HEK293 (cell line): ENCODE measurements at regions not wholly inside any gene's neighbourhood (a gene's known extent, or its start where the extent isn't known, plus 50 kb on each side); places are given as distances from the start of the nearest gene placed in this dataset.

Experiments
- CTCF ChIA-PET: fragments of 350-600 bp; formaldehyde crosslinking; extraction: SDS; loops from one replicate; lab custom pipeline; 2021; ENCODE audit warnings: antibody characterized with exemption; lab: Yijun Ruan, JAX
- POLR2A ChIA-PET: fragments of 300-600 bp; formaldehyde crosslinking; extraction: SDS; loops from one replicate; lab custom pipeline; 2020; ENCODE audit warnings: antibody characterized with exemption, inconsistent platforms; lab: Yijun Ruan, JAX
- H3K27ac ChIP-seq: fragments of 200-500 bp; sonication (Bioruptor generic); 2 replicates; pipeline ENCODE4 v1.5.1; 2014; ENCODE audit warnings: low read depth, low read length, control low read depth, inconsistent platforms; ENCODE audit errors: extremely low read depth
- H3K36me3 ChIP-seq, 2 experiments: fragments of 200-500 bp in 1 of 2; sonication (Bioruptor generic) in 1 of 2; 1 replicate in 1 of 2; 2 replicates in 1 of 2; pipeline ENCODE4 v1.5.1; 2014 to 2017; ENCODE audit warnings: inconsistent platforms in 2 of 2, low read length in 2 of 2; ENCODE audit not compliant: control insufficient read depth in 2 of 2, insufficient read depth in 1 of 2
- H3K4me1 ChIP-seq: fragments of 200-500 bp; sonication (Bioruptor generic); 2 replicates; pipeline ENCODE4 v1.5.1; 2014; ENCODE audit warnings: mild to moderate bottlenecking, low read length, inconsistent platforms; ENCODE audit not compliant: control insufficient read depth, insufficient read depth
- H3K4me3 ChIP-seq: 2 replicates; pipeline ENCODE4 v1.5.1; 2011; ENCODE audit warnings: low read depth, mild to moderate bottlenecking, control low read depth, low read length, moderate library complexity
- H3K9me3 ChIP-seq: fragments of 200-500 bp; sonication (Bioruptor generic); 2 replicates; pipeline ENCODE4 v1.5.1; 2014; ENCODE audit warnings: low read depth, low read length, inconsistent platforms; ENCODE audit not compliant: control insufficient read depth, insufficient read depth
- AEBP2 ChIP-seq: fragments of 450-650 bp; formaldehyde crosslinking; IDR thresholded peaks from 2 replicates; pipeline ENCODE4 v1.5.1; 2016; ENCODE audit warnings: missing biosample characterization, missing genetic modification characterization, borderline replicate concordance
- FEZF1 ChIP-seq: fragments of 450-650 bp; formaldehyde crosslinking; IDR thresholded peaks from 2 replicates; pipeline ENCODE4 v1.5.1; 2016; ENCODE audit warnings: missing biosample characterization, missing genetic modification characterization
- OVOL3 ChIP-seq: fragments of 450-650 bp; formaldehyde crosslinking; IDR thresholded peaks from 2 replicates; pipeline ENCODE4 v1.5.1; 2016; ENCODE audit warnings: missing biosample characterization, missing genetic modification characterization
- REST ChIP-seq: fragments of 450-650 bp; formaldehyde crosslinking; IDR thresholded peaks from 2 replicates; pipeline ENCODE4 v1.5.1; 2016; ENCODE audit warnings: missing biosample characterization, missing genetic modification characterization
- TSHZ1 ChIP-seq: fragments of 450-650 bp; formaldehyde crosslinking; IDR thresholded peaks from 2 replicates; pipeline ENCODE4 v1.5.1; 2016; ENCODE audit warnings: missing biosample characterization, missing genetic modification characterization, borderline replicate concordance
- YY2 ChIP-seq: fragments of 450-650 bp; formaldehyde crosslinking; IDR thresholded peaks from 2 replicates; pipeline ENCODE4 v1.5.1; 2016; ENCODE audit warnings: missing biosample characterization, missing genetic modification characterization
- ZBTB10 ChIP-seq: fragments of 450-650 bp; formaldehyde crosslinking; IDR thresholded peaks from 2 replicates; pipeline ENCODE4 v1.5.1; 2016; ENCODE audit warnings: missing biosample characterization, missing genetic modification characterization
- ZBTB44 ChIP-seq: fragments of 450-650 bp; IDR thresholded peaks from 2 replicates; pipeline ENCODE4 v1.5.1; 2018; ENCODE audit warnings: missing biosample characterization, mild to moderate bottlenecking, missing genetic modification characterization
- ZBTB49 ChIP-seq: fragments of 450-650 bp; formaldehyde crosslinking; IDR thresholded peaks from 2 replicates; pipeline ENCODE4 v1.5.1; 2016; ENCODE audit warnings: missing biosample characterization, missing genetic modification characterization, low read depth
- ZNF37A ChIP-seq: fragments of 450-650 bp; IDR thresholded peaks from 2 replicates; pipeline ENCODE4 v1.5.1; 2018; ENCODE audit warnings: missing biosample characterization, missing genetic modification characterization
- ZNF473 ChIP-seq: fragments of 450-650 bp; formaldehyde crosslinking; IDR thresholded peaks from 2 replicates; pipeline ENCODE4 v1.5.1; 2017; ENCODE audit warnings: missing biosample characterization, missing genetic modification characterization
- ZNF747 ChIP-seq: fragments of 450-650 bp; formaldehyde crosslinking; IDR thresholded peaks from 2 replicates; pipeline ENCODE4 v1.5.1; 2016; ENCODE audit warnings: missing biosample characterization, missing genetic modification characterization
- ZNF768 ChIP-seq: fragments of 450-650 bp; formaldehyde crosslinking; IDR thresholded peaks from 2 replicates; pipeline ENCODE4 v1.5.1; 2018; ENCODE audit warnings: missing biosample characterization, mild to moderate bottlenecking, missing genetic modification characterization

- H3K4me1 ChIP-seq, result no peaks in the 10 kb centered on the region
- TF ChIP-seq REST (tag by site-specific recombination), result no peak
- no peak for TF ChIP-seq ZNF37A (tag by site-specific recombination)
- TF ChIP-seq ZNF768 (tag by site-specific recombination), result no peak
- TF ChIP-seq ZBTB44, result no peak
- no peak for TF ChIP-seq YY2 (tag by site-specific recombination)
- TF ChIP-seq OVOL3, result no peak
- no peak for TF ChIP-seq ZNF747 (tag by site-specific recombination)
- TF ChIP-seq TSHZ1 (tag by site-specific recombination), result no peak
- TF ChIP-seq FEZF1 (tag by site-specific recombination), result no peak
- TF ChIP-seq ZBTB49 (tag by site-specific recombination), result no peak
- TF ChIP-seq ZNF473 (tag by site-specific recombination), result no peak
- no peak for TF ChIP-seq ZBTB10 (tag by site-specific recombination)
- TF ChIP-seq AEBP2, result no peak
- TF ChIP-seq, all 188 proteins: peak for 0
- no peak overlapping the region for H3K4me3 ChIP-seq
- CTCF ChIA-PET, result interaction anchor here (0.6 kb wide), 1 partner anchor 465 kb away, joined by 3 read pairs; no protein-coding TSS in a partner anchor
- no peak overlapping the region for H3K27ac ChIP-seq
- POLR2A ChIA-PET, result no interaction called here
- H3K9me3 ChIP-seq, result no peaks in the 10 kb centered on the region
- H3K36me3 ChIP-seq, result no peaks in the 10 kb centered on the region
Measured at GRCh38 chr14:22233377-22233776, 355.6 kb downstream of the DAD1 start.
